ENCODE measurements at regions not wholly inside any gene's neighbourhood (a gene's known extent, or its start where the extent isn't known, plus 50 kb on each side); places are given as distances from the start of the nearest gene placed in this dataset.

DNA sequence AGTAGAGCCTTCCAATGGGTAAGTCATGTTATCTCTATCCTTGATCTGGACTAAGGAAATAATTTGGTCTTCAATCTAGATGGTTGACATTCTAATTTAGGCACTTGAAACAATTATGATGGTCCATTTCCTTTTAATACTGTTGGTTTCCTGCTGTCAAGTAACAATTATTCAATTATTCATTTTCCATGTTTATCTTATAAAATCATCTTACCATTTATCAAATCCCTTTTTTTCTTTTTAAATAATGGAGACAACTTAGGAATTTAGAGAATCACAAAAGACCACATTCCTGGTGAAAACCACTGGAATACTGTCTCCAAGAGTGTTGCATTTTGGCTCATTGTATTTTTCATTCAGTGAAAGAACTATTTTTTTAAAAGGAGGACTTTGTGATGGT lies 148.7 kb upstream of the CTSO start:
- TF ChIP-seq, protein P1, sequence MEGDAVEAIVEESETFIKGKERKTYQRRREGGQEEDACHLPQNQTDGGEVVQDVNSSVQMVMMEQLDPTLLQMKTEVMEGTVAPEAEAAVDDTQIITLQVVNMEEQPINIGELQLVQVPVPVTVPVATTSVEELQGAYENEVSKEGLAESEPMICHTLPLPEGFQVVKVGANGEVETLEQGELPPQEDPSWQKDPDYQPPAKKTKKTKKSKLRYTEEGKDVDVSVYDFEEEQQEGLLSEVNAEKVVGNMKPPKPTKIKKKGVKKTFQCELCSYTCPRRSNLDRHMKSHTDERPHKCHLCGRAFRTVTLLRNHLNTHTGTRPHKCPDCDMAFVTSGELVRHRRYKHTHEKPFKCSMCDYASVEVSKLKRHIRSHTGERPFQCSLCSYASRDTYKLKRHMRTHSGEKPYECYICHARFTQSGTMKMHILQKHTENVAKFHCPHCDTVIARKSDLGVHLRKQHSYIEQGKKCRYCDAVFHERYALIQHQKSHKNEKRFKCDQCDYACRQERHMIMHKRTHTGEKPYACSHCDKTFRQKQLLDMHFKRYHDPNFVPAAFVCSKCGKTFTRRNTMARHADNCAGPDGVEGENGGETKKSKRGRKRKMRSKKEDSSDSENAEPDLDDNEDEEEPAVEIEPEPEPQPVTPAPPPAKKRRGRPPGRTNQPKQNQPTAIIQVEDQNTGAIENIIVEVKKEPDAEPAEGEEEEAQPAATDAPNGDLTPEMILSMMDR (IDR thresholded peaks at IDR 0.05) = no peak
- TF ChIP-seq EZH2 (IDR thresholded peaks at IDR 0.05; ENCODE audit: borderline replicate concordance, insufficient read depth, low read depth, low read length, poor library complexity, severe bottlenecking) = no peak

All from B cell (primary cell).